Suppressor macrophage (primary cell): ENCODE measurements at regions not wholly inside any gene's neighbourhood (a gene's known extent, or its start where the extent isn't known, plus 50 kb on each side); places are given as distances from the start of the nearest gene placed in this dataset.
A peak's percentile ranks its signal among the peaks of the same experiment; 100 is the strongest.
"Not testable (repeated sequence)": the region's sequence is repeated elsewhere in the genome, so short reads cannot be mapped to it uniquely, and the experiment has no call there.

Experiments
- DNase-seq, 4 experiments: peaks; one replicate each; pipeline ENCODE4 v3.0.0-alpha.2; 2020 to 2022

DNA sequence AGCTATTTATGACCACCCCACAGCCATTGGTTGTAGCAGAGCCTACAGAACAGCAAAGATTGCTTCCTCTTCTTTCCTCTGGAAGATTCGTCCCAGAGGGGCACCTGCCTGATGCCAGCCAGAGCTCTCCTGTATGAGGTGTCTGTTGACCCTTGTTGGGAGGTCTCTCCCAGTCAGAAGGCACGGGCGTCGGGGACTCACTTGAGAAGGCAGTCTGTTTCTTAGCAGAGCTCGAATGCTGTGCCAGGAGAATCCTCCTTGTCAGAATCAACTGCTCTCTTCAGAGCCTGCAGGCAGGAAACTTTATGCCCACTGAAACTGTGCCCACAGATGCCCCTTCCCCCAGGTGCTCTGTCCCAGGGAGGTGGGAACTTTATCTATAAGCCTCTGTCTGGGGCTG is 479.5 kb upstream of the IZUMO3 start:
- DNase-seq, result no peak

DNA sequence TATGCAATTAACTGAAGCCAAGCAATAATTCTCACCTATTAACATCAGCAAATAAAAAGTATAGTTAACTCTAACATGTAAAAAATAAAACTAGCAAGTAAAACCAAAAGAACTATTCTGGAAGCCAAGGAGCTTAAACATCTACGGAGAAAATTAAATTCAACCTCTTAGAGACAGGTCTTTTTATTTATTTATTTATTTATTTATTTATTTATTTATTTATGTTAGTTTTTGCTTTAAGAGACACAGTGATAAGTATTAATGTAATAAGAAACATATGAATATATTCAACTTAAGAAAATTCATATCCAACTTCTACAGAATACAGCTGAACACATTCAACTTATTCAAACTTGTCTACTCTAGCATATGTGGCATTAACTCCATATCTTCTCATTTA is 472.1 kb upstream of the IZUMO3 start:
- DNase-seq, result no peak

GRCh38 chr9:25010027-25010662 is 464.4 kb upstream of the IZUMO3 start:
- DNase-seq, result no peak

DNA sequence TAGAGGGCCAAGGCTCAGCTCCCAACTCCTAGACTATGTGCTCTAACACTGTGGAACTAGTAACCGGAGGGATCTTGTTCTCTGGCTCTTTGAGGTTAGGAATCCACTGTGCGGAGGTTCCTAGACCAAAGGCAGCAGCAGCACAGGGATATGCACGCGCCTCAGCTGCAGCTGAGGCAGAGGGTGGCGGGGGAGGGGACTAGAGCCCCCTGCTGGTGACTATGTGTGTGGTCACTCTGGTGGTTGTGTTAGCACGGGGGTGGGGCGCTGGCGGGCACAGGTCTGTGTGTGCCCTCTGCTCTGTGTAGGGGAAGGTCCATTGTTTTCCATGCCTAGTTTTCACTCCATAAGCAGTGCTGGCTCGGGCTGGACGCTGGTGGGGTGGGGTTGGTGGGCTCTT is 458.0 kb upstream of the IZUMO3 start:
- no peak for DNase-seq

GRCh38 chr9:24986331-24986730 is 440.6 kb upstream of the IZUMO3 start:
- DNase-seq, result no peak

- not testable (repeated sequence) for DNase-seq
Observed at GRCh38 chr9:24970780-24971179, 425.1 kb upstream of the IZUMO3 start.

GRCh38 chr9:24961762-24962161 is 416.1 kb upstream of the IZUMO3 start:
- DNase-seq, result no peak

GRCh38 chr9:24953070-24953469 is 407.4 kb upstream of the IZUMO3 start:
- DNase-seq, result no peak

DNA sequence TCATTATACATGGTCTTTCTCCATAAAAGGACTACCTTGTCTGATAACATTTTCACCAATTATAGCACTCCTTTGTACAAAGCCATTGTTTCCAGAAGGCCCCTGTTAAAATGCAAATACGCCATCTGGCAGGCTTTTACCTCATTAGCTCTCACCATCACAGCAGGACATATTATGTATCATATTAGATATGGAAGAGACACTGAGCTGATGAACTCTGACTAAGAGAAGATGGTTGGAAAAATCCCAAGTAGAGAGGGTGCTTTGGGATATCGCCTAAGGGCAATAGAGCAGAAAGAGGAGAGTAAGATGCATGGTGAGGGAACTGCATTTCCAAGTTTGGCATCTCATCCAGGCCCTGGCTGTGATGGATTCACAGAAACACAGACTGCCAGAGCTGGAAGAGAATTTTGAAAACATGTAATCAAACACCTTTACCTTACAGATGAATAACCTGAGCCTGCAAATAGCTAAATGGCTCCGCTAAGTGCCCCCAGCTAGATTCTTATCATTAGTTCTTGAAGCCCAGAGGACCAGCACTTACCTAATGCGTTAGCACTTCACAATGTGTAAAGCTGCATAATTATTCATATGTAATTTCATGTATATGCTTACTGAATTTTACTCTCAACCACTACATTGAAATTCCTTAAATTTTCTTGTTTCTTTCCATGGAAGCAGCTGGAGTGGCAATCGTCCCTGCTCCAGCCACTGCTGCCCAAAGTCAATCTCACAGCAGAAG is 393.6 kb upstream of the IZUMO3 start:
- DNase-seq, result no peak

DNA sequence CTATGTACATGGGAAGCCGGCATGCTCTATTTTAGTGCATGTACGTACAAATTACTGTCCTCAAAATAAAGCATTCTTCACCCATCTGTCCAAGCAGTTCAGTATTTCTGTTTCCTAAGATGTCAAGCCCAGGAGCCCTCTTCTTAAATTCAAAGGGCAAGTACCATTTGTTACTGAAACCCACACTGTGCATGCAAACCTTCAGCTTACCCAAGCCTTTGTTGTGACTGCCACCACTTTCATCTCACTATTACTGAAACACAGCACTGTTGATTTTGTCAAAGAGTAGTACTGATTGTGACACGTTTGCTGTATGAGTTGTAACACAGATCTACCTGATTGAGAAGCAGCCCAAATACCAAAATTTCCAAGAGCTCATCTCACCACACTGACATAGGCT is 390.4 kb upstream of the IZUMO3 start:
- no peak for DNase-seq

DNA sequence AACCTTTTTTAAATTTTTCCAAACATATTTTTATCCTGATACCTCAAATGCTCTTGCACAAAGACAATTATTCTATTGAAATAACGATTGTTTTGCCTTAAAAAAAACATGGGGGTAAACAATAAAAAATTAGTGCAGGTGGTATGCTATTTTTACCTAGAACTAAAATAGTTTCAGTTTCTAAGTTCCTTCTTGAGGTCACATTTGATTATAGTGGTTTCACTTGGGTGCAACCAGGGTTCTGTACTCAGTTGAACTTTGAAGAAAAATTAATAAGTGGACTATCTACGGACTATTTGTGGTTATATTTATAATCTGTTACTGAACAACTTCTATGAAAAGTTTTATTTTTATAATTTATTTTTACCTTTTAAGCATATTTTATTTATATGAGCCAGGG is 387.1 kb upstream of the IZUMO3 start:
- no peak for DNase-seq

- DNase-seq, result no peak
Observed at GRCh38 chr9:24931894-24932293, 386.2 kb upstream of the IZUMO3 start.

DNA sequence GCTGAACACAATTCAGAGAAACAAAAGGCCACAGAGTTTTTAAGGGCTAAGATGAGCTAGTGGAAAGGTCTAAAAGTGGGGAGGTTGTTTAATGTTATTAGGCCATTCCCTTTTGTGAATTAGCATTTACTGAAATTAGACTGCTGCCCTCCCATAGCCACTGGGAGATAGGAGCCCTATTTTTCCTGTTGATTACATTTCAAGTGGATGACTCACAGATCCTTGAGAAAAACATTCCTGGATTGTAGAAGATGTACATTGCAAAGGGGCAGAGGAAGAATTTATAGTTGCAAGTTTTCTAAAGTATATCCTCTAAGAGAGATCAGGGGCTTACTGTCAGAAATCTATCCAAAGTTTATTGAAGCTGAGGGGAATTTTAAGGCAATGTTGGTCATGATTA is 367.1 kb upstream of the IZUMO3 start:
- DNase-seq, result no peak

DNA sequence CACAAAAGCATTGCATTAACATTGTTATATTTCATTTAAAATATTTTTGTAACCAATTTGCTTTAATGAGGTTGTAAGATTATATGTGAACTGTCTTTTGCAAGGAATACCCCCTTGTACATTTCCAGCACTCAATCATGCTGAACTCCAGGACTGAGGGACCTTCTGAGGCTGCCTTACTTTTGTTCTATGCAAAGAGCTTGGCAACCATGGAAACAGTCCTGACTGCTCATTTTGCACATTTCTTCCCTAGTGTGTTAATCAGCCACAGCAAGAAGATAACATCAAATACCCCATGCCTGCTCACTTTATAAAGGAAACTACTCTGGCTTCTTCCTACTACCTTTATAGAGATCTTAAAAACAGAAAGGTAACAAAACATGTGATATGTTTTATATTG is 355.6 kb upstream of the IZUMO3 start:
- DNase-seq, result no peak

DNA sequence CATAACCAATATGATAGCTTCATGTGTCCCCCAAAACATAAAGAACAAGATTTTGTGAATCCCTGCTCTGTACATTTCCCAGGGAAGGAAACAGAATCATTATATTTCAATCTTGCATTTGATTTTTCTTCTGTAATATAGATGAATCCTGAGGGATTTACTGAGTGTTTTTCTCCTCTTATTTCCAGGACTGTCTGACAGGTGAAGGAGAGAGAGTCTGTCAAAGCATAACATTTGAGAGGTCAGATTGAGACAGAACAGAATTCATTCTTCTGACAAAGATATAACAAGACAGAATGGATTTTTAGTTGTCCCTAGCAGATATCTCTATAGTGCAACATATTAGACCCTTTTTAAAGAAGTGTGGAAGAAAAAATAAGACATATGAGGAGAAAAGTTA is 354.5 kb upstream of the IZUMO3 start:
- no peak for DNase-seq

DNA sequence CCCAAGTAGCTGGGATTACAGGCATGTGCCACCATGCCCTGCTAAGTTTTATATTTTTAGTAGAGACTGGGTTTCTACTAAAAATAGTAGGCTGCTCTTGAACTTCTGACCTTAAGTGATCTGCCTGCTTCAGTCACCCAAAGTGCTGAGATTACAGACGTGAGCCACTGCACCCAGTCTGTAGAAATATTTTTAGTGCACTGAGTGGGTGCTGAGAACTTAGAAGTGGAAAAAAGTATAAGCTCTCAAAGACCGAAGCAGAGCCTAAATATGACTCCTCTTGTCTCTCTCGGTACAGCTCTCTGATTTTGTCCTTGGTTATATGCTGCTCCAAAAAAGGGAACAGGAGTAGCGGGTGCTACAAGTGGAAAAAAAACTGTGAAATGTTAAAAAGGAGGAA is 353.8 kb upstream of the IZUMO3 start:
- peak in 1 of 4 experiments; percentile 0 for DNase-seq

- DNase-seq, result no peak
Observed at GRCh38 chr9:24897826-24898225, 352.1 kb upstream of the IZUMO3 start.

- no peak for DNase-seq
Observed at GRCh38 chr9:24881361-24881760, 335.7 kb upstream of the IZUMO3 start.

- no peak for DNase-seq
Observed at GRCh38 chr9:24879591-24879990, 333.9 kb upstream of the IZUMO3 start.

- DNase-seq, result not testable (repeated sequence)
Observed at GRCh38 chr9:24856601-24857000, 310.9 kb upstream of the IZUMO3 start.

- no peak for DNase-seq
Observed at GRCh38 chr9:24846248-24846912, 300.7 kb upstream of the IZUMO3 start.

GRCh38 chr9:24844217-24844616 is 298.5 kb upstream of the IZUMO3 start:
- DNase-seq, result no peak

- DNase-seq, result no peak
Observed at GRCh38 chr9:24841993-24842392, 296.3 kb upstream of the IZUMO3 start.

DNA sequence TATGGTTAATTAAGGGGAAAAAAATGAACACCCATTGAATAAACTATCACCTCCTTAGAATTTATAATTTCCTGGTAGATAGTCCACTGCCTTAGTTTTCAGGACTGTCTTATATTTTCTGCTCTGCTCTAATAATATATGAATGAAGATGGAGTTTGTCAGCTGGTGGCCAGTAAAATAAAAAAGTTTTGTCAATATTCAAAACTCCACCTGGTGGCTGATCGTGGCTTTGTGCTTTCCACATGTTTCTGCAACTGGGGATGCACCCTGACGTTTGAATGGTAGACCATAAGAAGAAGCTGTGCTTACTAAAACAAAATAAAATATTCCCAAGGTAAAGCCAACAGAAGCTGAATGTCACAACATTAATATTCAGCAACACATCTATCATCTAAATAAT is 286.6 kb upstream of the IZUMO3 start:
- no peak for DNase-seq
